DOHH2 (cell line): ENCODE measurements at regions not wholly inside any gene's neighbourhood (a gene's known extent, or its start where the extent isn't known, plus 50 kb on each side); places are given as distances from the start of the nearest gene placed in this dataset.

Experiments used
- H3F3A ChIP-seq: fragments of 200-600 bp; sonication (generic), shearing (Covaris generic); 2 replicates; pipeline ENCODE4 v1.6.0; 2016; ENCODE audit warnings: antibody characterized with exemption, mild to moderate bottlenecking; ENCODE audit not compliant: control insufficient read depth, insufficient read depth
- H3K27ac ChIP-seq: fragments of 200-600 bp; sonication (generic); 2 replicates; pipeline ENCODE4 v1.5.1; 2014; ENCODE audit warnings: low read depth, mild to moderate bottlenecking, low read length, moderate library complexity
- H3K27me3 ChIP-seq: fragments of 200-600 bp; sonication (generic); 2 replicates; pipeline ENCODE4 v1.6.1; 2014; ENCODE audit warnings: mild to moderate bottlenecking, low read length, mixed read lengths; ENCODE audit not compliant: control insufficient read depth
- H3K36me3 ChIP-seq: fragments of 200-600 bp; sonication (generic); 2 replicates; pipeline ENCODE4 v1.6.1; 2014; ENCODE audit warnings: mild to moderate bottlenecking, low read length, moderate library complexity, mixed read lengths; ENCODE audit not compliant: control insufficient read depth
- H3K4me1 ChIP-seq: fragments of 200-600 bp; sonication (generic); 2 replicates; pipeline ENCODE4 v1.6.1; 2014; ENCODE audit warnings: mild to moderate bottlenecking, low read length, mixed read lengths; ENCODE audit not compliant: control insufficient read depth
- H3K4me2 ChIP-seq: fragments of 200-600 bp; sonication (generic); 2 replicates; pipeline ENCODE4 v1.6.0; 2014; ENCODE audit warnings: mild to moderate bottlenecking, low read length, moderate library complexity
- H3K4me3 ChIP-seq: fragments of 200-600 bp; sonication (generic); 2 replicates; pipeline ENCODE4 v1.5.1; 2014; ENCODE audit warnings: mild to moderate bottlenecking, low read length, mixed read lengths
- H3K79me2 ChIP-seq: fragments of 200-600 bp; sonication (generic); 2 replicates; pipeline ENCODE4 v1.6.1; 2014; ENCODE audit warnings: mild to moderate bottlenecking, low read length, mixed read lengths; ENCODE audit not compliant: control insufficient read depth
- H3K9me2 ChIP-seq: fragments of 200-600 bp; sonication (generic); replicated peaks from 2 replicates; pipeline ENCODE4 v1.6.1; 2014; ENCODE audit warnings: mild to moderate bottlenecking, low read length, mixed read lengths; ENCODE audit not compliant: control insufficient read depth
- H3K9me3 ChIP-seq: fragments of 200-600 bp; sonication (generic); 2 replicates; pipeline ENCODE4 v1.6.1; 2014; ENCODE audit warnings: antibody characterized with exemption, low read length, mixed read lengths; ENCODE audit not compliant: control insufficient read depth, insufficient read depth
- H4K20me1 ChIP-seq: fragments of 200-600 bp; sonication (generic); 2 replicates; pipeline ENCODE4 v1.6.0; 2014; ENCODE audit warnings: low read depth, mild to moderate bottlenecking, antibody characterized with exemption, low read length, moderate library complexity; ENCODE audit not compliant: control insufficient read depth, insufficient read depth
- EZH2phosphoT487 ChIP-seq: fragments of 200-600 bp; sonication (generic); IDR thresholded peaks from 2 replicates; pipeline ENCODE4 v1.6.1; 2017; ENCODE audit warnings: borderline replicate concordance, mild to moderate bottlenecking, antibody characterized with exemption, low read length, moderate library complexity, mixed read lengths
- TF ChIP-seq, protein P1 (sequence below): fragments of 200-600 bp; sonication (generic); IDR thresholded peaks from one replicate; pipeline ENCODE4 v1.5.1; 2014; ENCODE audit warnings: antibody characterized with exemption, mild to moderate bottlenecking, low read depth, low read length; ENCODE audit not compliant: poor library complexity, severe bottlenecking

DNA sequence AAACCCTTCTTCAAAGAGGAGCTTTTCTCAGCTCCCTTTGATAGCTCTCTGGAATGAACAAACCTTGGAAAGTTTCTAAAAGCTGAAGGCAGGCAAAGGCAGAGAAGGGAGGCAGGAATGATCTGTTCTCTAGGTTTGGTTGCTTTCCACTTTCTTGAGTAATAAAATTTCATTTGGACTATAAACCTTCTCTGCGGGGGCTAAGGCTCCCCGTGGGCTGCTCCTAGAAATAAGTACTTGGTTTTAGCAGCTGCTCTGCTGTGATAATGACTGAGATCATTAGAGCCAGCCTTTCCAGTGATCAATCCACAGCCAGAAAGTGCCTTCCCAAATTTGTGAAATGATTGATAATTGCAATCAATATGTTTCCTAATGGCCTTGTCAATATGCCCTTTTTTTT is 183.8 kb upstream of the HTR2A start:
- no peaks in the 10 kb centered on the region for H3F3A ChIP-seq
- H3K9me3 ChIP-seq: no peaks in the 10 kb centered on the region
- no peaks in the 10 kb centered on the region for H4K20me1 ChIP-seq
- no peaks in the 10 kb centered on the region for H3K4me1 ChIP-seq
- TF ChIP-seq, protein P1, sequence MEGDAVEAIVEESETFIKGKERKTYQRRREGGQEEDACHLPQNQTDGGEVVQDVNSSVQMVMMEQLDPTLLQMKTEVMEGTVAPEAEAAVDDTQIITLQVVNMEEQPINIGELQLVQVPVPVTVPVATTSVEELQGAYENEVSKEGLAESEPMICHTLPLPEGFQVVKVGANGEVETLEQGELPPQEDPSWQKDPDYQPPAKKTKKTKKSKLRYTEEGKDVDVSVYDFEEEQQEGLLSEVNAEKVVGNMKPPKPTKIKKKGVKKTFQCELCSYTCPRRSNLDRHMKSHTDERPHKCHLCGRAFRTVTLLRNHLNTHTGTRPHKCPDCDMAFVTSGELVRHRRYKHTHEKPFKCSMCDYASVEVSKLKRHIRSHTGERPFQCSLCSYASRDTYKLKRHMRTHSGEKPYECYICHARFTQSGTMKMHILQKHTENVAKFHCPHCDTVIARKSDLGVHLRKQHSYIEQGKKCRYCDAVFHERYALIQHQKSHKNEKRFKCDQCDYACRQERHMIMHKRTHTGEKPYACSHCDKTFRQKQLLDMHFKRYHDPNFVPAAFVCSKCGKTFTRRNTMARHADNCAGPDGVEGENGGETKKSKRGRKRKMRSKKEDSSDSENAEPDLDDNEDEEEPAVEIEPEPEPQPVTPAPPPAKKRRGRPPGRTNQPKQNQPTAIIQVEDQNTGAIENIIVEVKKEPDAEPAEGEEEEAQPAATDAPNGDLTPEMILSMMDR: no peak
- no peak for TF ChIP-seq EZH2phosphoT487
- H3K36me3 ChIP-seq: no peaks in the 10 kb centered on the region
- H3K79me2 ChIP-seq: no peaks in the 10 kb centered on the region
- no peaks in the 10 kb centered on the region for H3K27me3 ChIP-seq
- no peak overlapping the region for H3K27ac ChIP-seq
- H3K4me3 ChIP-seq: no peak overlapping the region
- no peak overlapping the region for H3K4me2 ChIP-seq
- H3K9me2 ChIP-seq: no peaks in the 10 kb centered on the region

DNA sequence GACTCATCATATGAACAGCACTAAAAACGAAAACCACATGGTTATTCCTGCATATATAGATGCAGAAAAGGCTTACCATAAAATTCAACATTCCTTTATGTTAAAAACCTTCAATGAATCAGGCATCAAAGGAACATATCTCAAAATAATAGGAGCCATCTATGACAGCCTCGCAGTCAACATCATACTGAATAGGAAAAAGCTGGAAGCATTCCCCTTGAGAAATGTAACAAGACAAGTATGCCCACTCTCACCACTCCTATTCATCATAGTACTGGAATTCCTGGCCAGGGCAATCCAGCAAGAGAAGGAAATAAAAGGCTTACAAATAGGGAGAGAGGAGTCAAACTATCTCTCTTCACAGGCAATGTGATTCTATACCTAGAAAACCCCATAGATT is 179.6 kb upstream of the HTR2A start:
- no peaks in the 10 kb centered on the region for H3K4me1 ChIP-seq
- H4K20me1 ChIP-seq: no peaks in the 10 kb centered on the region
- H3K9me2 ChIP-seq: no peaks in the 10 kb centered on the region
- no peaks in the 10 kb centered on the region for H3K79me2 ChIP-seq
- no peak for TF ChIP-seq EZH2phosphoT487
- TF ChIP-seq, protein P1: no peak
- no peak overlapping the region for H3K4me2 ChIP-seq
- H3K36me3 ChIP-seq: no peaks in the 10 kb centered on the region
- H3K27me3 ChIP-seq: no peaks in the 10 kb centered on the region
- H3K9me3 ChIP-seq: no peaks in the 10 kb centered on the region
- no peak overlapping the region for H3K4me3 ChIP-seq
- H3K27ac ChIP-seq: no peak overlapping the region
- H3F3A ChIP-seq: no peaks in the 10 kb centered on the region

DNA sequence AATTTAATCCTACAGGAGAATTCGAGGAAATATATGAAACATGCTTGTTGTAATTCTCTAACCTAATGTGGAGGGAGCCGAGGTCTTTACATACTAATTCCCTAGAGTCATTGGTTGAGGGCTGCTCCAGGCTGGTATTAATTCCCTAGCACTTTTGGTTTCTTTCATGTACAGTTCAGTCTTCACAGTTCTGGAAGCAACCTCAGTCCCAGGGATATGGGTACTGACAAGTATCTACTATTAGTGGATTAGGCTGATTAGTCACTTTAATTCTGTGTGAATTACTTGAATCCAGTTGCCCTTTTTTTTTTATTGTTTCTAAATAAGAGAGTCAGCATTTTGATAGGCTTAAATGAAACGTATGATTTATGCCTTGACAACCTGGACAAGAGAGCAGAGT is 172.3 kb upstream of the HTR2A start:
- Histone ChIP-seq H3K27me3 (0 out of 2 replicates have a peak, but pooled peaks cover 3% of the 10 kb centered on the region), H3K4me1 (no peaks in the 10 kb centered on the region), H3K9me2 (no peaks in the 10 kb centered on the region), H3K27ac (no peak overlapping the region), H3K36me3 (no peaks in the 10 kb centered on the region), H3K4me2 (no peak overlapping the region), H4K20me1 (no peaks in the 10 kb centered on the region), H3F3A (no peaks in the 10 kb centered on the region), H3K79me2 (no peaks in the 10 kb centered on the region), H3K9me3 (no peaks in the 10 kb centered on the region), H3K4me3 (no peak overlapping the region)
- TF ChIP-seq, protein P1: no peak
- no peak for TF ChIP-seq EZH2phosphoT487

DNA sequence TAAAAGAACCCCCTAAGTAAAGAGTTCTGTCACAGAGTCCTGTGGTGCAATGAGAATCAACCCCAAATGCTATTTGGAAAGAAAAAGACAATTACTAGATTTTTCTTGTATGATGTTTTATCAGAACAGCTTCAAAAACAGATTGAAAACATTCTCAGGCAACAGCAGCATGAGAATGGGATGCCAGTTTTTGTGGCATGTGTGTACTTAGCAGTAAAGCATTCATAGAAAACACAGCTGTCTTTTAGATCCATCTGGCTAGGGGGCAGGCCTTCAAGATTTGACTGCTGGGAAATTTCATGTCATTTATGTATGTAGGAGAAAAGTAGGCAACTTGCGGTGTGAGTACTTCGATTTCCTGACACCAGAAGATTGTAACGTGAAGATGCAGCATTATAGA is 170.5 kb upstream of the HTR2A start:
- H3K79me2 ChIP-seq: no peaks in the 10 kb centered on the region
- H3K4me3 ChIP-seq: no peak overlapping the region
- H3K4me1 ChIP-seq: no peaks in the 10 kb centered on the region
- no peak overlapping the region for H3K4me2 ChIP-seq
- no peaks in the 10 kb centered on the region for H3F3A ChIP-seq
- no peaks in the 10 kb centered on the region for H3K9me3 ChIP-seq
- H3K36me3 ChIP-seq: no peaks in the 10 kb centered on the region
- H3K9me2 ChIP-seq: no peaks in the 10 kb centered on the region
- H4K20me1 ChIP-seq: no peaks in the 10 kb centered on the region
- TF ChIP-seq EZH2phosphoT487: no peak
- TF ChIP-seq, protein P1: no peak
- no peak overlapping the region for H3K27ac ChIP-seq
- 0 out of 2 replicates have a peak, but pooled peaks cover 3% of the 10 kb centered on the region for H3K27me3 ChIP-seq
